MM.1S (cell line): ENCODE measurements at regions not wholly inside any gene's neighbourhood (a gene's known extent, or its start where the extent isn't known, plus 50 kb on each side); places are given as distances from the start of the nearest gene placed in this dataset.

Experiments
- EZH2 ChIP-seq: fragments of 300-600 bp; sonication (generic); optimal IDR thresholded peaks from 2 replicates; pipeline ENCODE3; 2017; ENCODE audit warnings: low read depth, mild to moderate bottlenecking, antibody characterized with exemption, low read length, mixed read lengths
- EZH2phosphoT487 ChIP-seq: fragments of 300-600 bp; sonication (generic); IDR thresholded peaks from 2 replicates; pipeline ENCODE4 v1.6.1; 2018; ENCODE audit warnings: antibody characterized with exemption, low read length
- TF ChIP-seq, protein P1 (sequence below): fragments of 300-600 bp; sonication (generic); IDR thresholded peaks from 2 replicates; pipeline ENCODE4 v1.5.1; 2016; ENCODE audit warnings: antibody characterized with exemption, low read length, mixed read lengths

DNA sequence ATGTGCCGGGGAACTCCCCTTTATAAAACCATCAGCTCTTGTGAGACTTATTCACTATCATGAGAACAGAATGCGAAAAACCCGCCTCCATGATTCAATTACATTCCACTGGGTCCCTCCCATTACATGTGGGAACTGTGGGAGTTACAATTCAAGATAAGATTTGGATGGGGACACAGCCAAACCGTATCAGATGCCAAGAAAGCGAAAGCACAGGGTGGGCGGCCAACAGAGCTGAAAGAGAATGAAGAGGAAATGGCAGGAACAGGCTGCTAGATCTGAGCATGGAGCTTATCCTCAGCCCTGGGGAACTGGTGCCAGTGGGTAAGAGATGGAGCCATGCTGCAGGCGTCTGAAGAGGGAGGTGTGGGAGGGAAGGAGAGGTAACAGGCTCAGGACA, 117.7 kb upstream of the PNPLA4 start:
- TF ChIP-seq, protein P1, sequence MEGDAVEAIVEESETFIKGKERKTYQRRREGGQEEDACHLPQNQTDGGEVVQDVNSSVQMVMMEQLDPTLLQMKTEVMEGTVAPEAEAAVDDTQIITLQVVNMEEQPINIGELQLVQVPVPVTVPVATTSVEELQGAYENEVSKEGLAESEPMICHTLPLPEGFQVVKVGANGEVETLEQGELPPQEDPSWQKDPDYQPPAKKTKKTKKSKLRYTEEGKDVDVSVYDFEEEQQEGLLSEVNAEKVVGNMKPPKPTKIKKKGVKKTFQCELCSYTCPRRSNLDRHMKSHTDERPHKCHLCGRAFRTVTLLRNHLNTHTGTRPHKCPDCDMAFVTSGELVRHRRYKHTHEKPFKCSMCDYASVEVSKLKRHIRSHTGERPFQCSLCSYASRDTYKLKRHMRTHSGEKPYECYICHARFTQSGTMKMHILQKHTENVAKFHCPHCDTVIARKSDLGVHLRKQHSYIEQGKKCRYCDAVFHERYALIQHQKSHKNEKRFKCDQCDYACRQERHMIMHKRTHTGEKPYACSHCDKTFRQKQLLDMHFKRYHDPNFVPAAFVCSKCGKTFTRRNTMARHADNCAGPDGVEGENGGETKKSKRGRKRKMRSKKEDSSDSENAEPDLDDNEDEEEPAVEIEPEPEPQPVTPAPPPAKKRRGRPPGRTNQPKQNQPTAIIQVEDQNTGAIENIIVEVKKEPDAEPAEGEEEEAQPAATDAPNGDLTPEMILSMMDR: no peak
- no peak for TF ChIP-seq EZH2
- TF ChIP-seq EZH2phosphoT487: no peak
